HT-29 (cell line): ENCODE measurements at regions not wholly inside any gene's neighbourhood (a gene's known extent, or its start where the extent isn't known, plus 50 kb on each side); places are given as distances from the start of the nearest gene placed in this dataset.
A peak's percentile ranks its signal among the peaks of the same experiment; 100 is the strongest.
"Not testable (repeated sequence)": the region's sequence is repeated elsewhere in the genome, so short reads cannot be mapped to it uniquely, and the experiment has no call there.

Experiments
- DNase-seq: peaks from one replicate; pipeline ENCODE4 v3.0.0-alpha.2; 2015; ENCODE audit warnings: low spot score

- no peak for DNase-seq
Measured at GRCh38 chr15:62641825-62642224, 400.7 kb upstream of the TPM1 start.

GRCh38 chr15:62643572-62643971, 399.0 kb upstream of the TPM1 start:
- DNase-seq, result no peak

GRCh38 chr15:62644216-62644888, 398.2 kb upstream of the TPM1 start:
- no peak for DNase-seq

- DNase-seq, result no peak
Measured at GRCh38 chr15:62644889-62645742, 397.4 kb upstream of the TPM1 start.

- DNase-seq, result peak; percentile 63
Measured at GRCh38 chr15:62647202-62647842, 395.2 kb upstream of the TPM1 start.

GRCh38 chr15:62647843-62648505, 394.6 kb upstream of the TPM1 start:
- DNase-seq, result no peak

DNA sequence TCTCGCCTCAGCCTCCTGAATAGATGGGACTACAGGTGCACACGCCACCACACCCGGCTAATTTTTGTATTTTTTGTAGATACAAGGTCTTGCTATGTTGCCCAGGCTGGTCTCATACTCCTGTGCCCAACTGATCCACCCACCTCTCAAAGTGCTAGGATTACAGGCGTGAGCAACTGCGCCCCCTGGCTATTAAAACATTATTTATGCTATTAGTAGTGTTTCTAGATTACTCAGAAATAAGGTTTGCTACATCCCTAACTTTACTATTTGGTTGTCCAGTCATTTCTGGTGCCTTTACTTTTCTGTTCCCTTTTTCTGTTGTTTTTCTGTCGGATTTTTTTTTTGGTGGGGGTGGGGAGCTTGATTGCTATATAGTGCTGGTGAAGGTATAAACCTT, 393.6 kb upstream of the TPM1 start:
- DNase-seq, result peak; percentile 54

DNA sequence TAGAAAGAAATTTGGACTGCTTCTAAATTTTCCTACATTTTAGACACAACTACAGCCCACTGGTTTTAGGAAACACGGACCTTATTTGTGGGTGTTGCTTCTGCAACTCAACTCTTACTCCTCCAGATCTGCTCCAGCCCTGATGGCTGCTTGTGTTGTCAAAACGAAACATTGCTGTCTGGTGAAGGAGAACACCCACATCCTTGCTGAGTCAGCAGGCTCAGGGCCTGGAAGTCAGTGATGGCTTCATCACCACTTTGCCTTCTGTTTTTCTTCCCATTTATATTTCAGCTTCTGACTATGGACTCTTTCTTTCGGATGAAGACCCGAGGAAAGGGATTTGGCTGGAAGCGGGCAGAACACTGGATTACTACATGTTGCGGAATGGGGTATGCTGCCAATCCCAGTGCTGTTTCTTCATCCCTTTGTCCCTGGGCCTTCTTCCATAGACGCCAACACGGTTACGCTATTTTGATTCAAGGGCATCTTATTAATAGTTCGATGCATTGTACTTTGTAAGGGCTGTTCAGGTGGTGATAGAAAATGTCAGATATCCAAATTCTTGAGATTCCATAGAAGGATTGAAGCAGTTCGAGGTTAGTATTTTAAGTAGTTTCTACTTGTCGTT, 392.6 kb upstream of the TPM1 start:
- no peak for DNase-seq

- DNase-seq, result no peak
Measured at GRCh38 chr15:62653122-62653521, 389.4 kb upstream of the TPM1 start.

DNA sequence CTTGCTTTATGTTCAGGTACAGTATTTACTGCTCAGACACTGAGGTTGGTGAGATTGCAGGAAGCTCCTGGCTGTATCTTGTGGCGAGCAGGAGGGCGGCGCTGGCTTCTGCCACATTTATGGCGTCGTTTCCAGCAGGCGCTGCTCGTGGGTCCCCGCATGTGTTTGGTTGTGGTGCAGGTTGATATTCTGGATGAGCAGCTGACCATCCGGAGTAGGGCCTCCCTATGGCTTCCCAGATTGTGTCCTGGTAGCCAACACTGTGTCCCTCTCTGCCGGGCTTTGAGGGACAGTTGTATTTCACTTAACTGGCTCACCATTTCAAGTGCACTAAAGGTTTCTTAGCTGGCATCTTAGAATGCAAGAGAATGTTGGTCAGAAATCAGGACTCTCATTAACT, 386.5 kb upstream of the TPM1 start:
- no peak for DNase-seq

DNA sequence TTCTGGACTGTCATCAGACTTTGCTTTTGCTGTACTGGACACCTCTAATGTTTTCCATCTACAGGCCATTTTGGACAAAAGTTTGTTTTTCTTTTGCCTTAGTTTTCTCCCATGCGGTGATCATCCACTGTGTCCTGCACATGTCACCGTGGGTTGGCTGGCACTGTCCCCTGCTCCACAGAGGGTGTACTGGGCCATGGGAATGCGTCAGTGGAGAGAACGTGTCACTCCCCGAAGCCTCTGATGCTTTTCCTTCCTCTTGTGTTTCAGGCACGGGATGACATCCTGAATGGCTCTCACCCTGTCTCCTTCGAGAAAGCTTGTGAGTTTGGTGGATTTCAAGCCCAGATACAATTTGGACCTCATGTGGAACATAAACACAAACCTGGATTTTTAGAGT, 385.0 kb upstream of the TPM1 start:
- DNase-seq, result not testable (repeated sequence)

DNA sequence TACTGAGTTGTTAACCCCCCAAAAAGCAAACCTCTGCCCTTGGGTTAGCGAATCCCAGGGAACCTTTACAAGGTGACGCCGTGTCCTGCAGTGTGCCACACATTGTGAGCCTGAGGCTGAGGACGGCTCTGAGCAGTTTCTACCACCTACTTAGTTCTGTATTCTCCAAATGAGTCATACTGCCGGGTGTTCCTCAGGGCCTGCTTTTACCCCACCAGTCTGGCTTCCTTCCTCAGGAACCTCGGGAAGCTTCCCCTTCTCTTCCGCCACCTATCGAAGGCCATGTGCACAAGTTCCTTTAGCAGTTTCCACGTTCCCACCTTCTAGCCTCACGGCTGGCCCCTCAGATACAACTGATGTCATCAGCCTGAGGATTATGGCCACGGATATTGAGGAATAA, 384.0 kb upstream of the TPM1 start:
- DNase-seq, result peak; percentile 17

GRCh38 chr15:62663547-62663946, 379.0 kb upstream of the TPM1 start:
- DNase-seq, result no peak

GRCh38 chr15:62665449-62665848, 377.1 kb upstream of the TPM1 start:
- no peak for DNase-seq

GRCh38 chr15:62666046-62666445, 376.5 kb upstream of the TPM1 start:
- DNase-seq, result no peak

DNA sequence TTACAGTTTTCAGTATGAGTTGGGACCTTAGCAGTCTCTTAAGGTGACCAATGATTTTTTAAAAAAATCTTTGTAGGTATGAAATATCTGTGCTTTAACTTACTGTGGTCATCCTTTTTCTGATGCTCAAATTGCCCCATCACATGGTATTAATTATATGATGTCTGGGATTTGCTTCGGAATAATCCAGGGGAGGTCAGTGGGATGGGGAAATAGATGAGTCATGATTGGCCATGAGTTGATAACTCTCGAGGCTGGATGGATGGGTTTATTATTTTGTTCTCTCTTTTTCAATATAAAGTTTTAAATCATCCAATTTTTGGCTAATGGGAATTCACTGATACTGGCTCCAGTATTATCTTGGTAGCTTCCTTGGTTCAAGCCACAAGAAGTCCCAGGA, 370.3 kb upstream of the TPM1 start:
- no peak for DNase-seq

DNA sequence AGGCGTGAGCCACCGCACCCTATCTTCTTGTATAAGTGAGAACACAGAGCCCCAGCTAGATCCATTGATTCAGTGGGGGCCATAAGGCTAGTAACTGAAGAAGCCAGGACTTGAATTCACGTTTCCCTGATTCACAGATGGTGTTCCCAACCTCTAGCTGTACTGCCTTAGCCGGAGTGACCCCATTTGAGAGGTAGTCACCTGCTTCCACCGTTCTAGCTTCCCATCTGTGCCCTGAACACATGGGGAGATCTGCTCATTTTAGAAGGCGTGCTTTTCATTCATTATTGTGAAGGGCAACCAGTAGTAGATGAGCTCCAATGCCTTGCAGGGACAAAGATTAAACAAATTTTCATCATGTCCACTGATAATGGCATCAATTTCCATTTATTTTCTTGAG, 365.7 kb upstream of the TPM1 start:
- no peak for DNase-seq

DNA sequence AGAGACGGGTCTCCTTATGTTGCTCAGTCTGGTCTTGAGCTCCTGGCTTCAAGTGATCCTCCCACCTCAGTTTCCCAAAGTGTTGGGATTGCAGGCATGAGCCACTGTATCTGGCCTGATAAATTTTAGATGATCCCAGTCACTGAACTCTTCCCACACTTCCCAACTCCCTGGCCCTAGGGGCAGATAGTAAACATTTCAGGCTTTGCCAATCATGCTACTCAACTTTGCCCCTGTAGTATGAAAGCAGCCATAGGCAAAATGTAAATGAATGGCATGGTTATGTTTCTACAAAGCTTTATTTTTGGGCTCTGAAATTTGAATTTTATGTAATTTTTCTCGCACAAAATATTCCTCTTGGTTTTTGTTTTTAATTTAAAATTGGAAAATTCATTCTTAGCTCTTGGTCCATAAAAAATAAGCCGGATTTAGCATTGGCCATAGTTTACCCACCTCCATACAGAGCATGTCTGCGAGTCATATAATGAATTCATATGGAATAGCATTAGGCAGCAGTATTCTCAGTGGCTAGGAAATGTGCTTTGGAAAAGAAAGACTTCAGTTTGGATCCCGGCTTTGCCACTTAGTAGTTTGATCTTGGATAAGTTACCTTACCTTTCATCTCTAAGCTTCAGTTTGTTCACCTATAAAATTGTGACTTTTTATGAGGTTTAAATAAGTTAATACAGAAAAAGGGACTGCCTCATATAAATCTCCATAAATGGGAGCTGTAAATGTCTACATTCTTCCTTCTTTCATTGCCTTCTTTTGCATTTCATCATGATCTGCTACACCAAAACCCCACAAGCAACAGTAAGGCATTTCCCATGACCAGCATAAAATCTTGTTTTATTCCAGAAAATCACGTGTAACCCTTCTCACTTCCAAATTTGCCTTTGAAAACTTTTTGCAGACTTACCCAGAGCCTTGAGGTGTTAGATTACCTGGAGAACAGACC, 360.3 kb upstream of the TPM1 start:
- DNase-seq, result no peak

DNA sequence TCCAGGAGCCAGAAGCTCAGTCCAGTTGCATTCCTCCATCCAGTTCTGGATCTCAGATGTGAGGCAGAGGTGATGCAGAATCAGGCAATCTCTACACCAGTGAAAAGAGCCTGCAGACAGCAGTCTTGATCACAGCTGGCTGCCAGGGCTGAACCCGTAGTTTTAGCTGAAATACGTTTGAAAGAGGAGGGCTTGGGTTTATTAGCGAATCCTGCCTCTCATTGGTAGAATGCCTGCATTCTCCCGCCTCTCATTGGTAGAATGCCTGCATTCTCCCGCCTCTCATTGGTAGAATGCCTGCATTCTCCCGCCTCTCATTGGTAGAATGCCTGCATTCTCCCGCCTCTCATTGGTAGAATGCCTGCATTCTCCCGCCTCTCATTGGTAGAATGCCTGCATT, 359.4 kb upstream of the TPM1 start:
- DNase-seq, result not testable (repeated sequence)

DNA sequence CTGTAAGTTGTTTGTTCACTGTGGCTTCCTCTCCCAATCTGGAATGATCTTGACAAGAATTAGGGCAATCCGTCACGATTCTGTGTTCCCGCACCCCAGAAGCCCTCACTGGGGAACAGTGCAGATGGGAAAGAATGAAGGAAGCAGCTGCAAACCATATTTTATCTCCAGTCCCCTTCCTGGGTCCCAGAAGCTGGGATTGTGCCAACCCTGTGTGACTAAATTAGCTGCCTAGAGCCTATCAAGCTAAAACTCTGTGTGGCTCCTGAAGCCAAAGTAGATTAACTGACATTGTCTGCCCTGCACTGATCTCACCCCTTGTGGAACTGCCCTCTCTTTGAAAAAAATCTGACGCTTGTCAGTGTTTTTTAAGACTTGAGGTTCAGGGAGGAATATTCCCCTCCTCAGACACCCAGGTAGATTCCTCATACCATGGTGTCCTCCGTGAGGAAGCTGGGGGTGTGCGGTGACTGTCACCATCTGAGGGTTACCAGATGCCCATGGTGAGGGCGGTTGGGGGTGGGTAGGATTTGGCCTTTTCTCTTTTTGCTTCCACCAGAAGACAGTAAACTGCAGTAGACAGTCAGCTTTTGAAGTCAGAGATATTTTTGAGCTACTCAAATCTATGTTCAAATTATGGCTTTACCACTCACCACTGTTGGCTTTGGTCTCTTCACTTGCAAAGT, 358.3 kb upstream of the TPM1 start:
- DNase-seq, result no peak
